ENCODE measurements at regions not wholly inside any gene's neighbourhood (a gene's known extent, or its start where the extent isn't known, plus 50 kb on each side); places are given as distances from the start of the nearest gene placed in this dataset.

DNA sequence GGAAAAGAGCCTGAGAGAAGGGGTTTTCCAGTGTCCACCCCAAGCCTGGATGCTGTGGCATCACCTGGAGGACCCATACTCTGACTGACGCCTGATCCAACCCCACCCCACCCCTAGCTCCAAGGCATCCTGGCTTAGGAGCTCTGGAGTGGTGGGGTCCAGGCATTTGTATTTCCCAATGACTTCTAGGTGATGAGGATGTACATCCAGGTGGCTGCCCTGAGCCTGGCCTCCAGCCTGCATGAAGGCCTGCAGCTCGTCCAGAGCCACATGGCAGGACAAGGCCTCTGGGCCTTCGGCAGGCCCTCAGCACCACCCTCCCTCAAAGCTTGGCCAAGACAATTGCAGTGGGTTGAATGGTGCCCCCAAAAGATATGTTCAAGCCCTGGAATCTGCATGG is 347.5 kb downstream of the C16orf95 start:
- TF ChIP-seq, protein P1, sequence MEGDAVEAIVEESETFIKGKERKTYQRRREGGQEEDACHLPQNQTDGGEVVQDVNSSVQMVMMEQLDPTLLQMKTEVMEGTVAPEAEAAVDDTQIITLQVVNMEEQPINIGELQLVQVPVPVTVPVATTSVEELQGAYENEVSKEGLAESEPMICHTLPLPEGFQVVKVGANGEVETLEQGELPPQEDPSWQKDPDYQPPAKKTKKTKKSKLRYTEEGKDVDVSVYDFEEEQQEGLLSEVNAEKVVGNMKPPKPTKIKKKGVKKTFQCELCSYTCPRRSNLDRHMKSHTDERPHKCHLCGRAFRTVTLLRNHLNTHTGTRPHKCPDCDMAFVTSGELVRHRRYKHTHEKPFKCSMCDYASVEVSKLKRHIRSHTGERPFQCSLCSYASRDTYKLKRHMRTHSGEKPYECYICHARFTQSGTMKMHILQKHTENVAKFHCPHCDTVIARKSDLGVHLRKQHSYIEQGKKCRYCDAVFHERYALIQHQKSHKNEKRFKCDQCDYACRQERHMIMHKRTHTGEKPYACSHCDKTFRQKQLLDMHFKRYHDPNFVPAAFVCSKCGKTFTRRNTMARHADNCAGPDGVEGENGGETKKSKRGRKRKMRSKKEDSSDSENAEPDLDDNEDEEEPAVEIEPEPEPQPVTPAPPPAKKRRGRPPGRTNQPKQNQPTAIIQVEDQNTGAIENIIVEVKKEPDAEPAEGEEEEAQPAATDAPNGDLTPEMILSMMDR (conservative IDR thresholded peaks at IDR 0.05; ENCODE audit: low read length): no peak
- TF ChIP-seq EZH2phosphoT487 (IDR thresholded peaks at IDR 0.05; ENCODE audit: borderline replicate concordance, low read depth, low read length): no peak

Measured in OCI-LY7 (cell line).